ENCODE measurements at regions not wholly inside any gene's neighbourhood (a gene's known extent, or its start where the extent isn't known, plus 50 kb on each side); places are given as distances from the start of the nearest gene placed in this dataset.

DNA sequence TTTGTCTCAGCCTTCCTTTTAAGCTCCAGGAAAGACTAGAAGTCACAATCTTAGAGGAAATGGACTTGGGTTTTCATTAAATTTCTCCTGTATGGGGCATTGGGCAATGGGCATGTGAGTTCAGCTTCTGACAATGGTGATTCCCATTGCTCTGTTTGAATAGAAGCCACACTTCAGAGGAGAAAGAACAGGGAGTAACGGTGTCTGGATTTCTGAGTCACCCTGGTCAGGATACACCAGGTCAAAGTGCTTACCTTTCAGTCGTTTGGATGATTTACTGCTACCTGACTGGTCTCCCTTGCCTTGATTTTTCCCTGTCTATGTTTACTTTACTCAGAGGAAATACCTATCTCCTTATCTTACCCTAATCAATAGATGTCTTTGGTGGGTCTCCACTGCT is 111.7 kb upstream of the VEPH1 start:
- Histone ChIP-seq H3K9me3 (no peaks in the 10 kb centered on the region), H3K4me3 (no peak overlapping the region), H3K36me3 (no peaks in the 10 kb centered on the region), H3K27ac (no peak overlapping the region), H3K4me1 (peaks cover 0 to 9% (median 4%) of the 10 kb centered on the region in 3 donors), H3K27me3 (no peaks in the 10 kb centered on the region)
- TF ChIP-seq, protein P1, sequence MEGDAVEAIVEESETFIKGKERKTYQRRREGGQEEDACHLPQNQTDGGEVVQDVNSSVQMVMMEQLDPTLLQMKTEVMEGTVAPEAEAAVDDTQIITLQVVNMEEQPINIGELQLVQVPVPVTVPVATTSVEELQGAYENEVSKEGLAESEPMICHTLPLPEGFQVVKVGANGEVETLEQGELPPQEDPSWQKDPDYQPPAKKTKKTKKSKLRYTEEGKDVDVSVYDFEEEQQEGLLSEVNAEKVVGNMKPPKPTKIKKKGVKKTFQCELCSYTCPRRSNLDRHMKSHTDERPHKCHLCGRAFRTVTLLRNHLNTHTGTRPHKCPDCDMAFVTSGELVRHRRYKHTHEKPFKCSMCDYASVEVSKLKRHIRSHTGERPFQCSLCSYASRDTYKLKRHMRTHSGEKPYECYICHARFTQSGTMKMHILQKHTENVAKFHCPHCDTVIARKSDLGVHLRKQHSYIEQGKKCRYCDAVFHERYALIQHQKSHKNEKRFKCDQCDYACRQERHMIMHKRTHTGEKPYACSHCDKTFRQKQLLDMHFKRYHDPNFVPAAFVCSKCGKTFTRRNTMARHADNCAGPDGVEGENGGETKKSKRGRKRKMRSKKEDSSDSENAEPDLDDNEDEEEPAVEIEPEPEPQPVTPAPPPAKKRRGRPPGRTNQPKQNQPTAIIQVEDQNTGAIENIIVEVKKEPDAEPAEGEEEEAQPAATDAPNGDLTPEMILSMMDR (IDR thresholded peaks at IDR 0.05), result no peak
- TF ChIP-seq POLR2A (IDR thresholded peaks at IDR 0.05), result no peak
- no peak for DNase-seq
- WGBS, 2 donors, result 44 to 46% methylated on average over 2 of the region's 2 CpGs
- intact Hi-C loops (cut with DNase I), result no loop called here

DNA sequence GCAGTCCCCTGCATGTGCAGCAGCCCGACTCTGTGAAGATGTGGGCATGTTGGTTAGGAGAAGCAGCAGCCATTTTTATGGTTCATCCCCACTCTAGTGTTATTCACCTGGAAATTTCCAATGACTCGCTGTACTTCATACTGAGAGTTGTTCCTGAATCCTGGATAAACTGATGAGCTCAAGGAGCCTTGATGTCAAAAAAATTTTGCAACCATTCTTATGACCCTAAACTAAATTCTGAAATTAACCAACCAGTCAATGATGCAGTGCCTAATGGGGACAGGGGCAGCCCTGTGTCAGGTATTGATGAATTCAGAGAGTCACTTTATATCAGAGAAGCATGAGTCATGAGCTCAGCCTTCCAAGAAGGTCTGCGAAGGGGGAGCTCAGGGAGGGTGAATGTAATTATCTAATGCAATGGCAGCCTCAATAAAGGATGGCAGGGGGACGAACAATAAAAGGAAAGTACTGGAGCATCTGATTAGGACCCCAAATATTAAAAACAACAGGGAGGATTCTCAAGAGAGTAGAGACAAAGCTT is 108.4 kb upstream of the VEPH1 start:
- TF ChIP-seq POLR2A (IDR thresholded peaks at IDR 0.05), result no peak
- TF ChIP-seq, protein P1 (IDR thresholded peaks at IDR 0.05), result no peak
- intact Hi-C loops (cut with DNase I), result no loop called here

DNA sequence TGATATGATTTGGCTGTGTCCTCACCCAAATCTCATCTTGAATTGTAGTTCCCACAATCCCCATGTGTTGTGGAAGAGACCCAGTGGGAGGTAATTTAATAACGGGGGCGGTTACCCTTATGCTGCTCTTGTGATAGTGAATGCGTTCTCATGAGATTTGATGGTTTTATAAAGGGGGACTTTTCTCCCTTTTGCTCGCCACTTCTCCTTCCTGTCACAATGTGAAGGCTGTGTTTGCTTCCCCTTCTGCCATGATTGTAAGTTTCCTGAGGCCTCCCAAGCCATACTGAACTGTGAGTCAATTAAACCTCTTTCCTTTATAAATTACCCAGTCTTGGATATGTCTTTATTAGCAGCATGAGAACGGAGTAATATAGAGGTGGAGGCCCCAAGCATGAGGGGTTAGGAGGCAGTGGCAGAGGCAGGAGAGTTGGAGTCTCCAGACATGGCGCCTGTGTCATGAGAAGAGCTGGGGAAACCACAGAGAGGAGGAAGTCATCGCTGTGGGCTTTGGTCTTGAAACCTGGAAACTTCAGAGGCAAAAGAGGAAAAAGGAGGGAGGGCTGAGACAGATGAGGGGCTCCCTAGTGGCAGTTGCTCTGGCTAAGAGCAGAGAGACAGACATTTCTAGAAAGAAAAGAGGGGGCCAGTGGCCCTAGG is 107.8 kb upstream of the VEPH1 start:
- Histone ChIP-seq H3K27me3 (no peaks in the 10 kb centered on the region), H3K4me1 (no peaks in the 10 kb centered on the region), H3K4me3 (no peak overlapping the region), H3K9me3 (no peaks in the 10 kb centered on the region), H3K36me3 (no peaks in the 10 kb centered on the region), H3K27ac (no peak overlapping the region)
- TF ChIP-seq, protein P1 (IDR thresholded peaks at IDR 0.05), result no peak
- TF ChIP-seq POLR2A (IDR thresholded peaks at IDR 0.05), result no peak
- intact Hi-C loops (cut with DNase I), result no loop called here
- no peak for DNase-seq
- WGBS, 2 donors, result 82 to 87% methylated on average over 6 of the region's 7 CpGs

More for the DNA sequence above, 108.4 kb upstream of the VEPH1 start:
- no peaks in the 10 kb centered on the region for H3K9me3 ChIP-seq
- no peak for DNase-seq
- H3K27ac ChIP-seq, result no peak overlapping the region
- 74 to 78% methylated on average over 4 of the region's 4 CpGs for WGBS, 2 donors
- no peaks in the 10 kb centered on the region for H3K4me1 ChIP-seq
- no peak overlapping the region for H3K4me3 ChIP-seq
- no peaks in the 10 kb centered on the region for H3K36me3 ChIP-seq
- H3K27me3 ChIP-seq, result no peaks in the 10 kb centered on the region

DNA sequence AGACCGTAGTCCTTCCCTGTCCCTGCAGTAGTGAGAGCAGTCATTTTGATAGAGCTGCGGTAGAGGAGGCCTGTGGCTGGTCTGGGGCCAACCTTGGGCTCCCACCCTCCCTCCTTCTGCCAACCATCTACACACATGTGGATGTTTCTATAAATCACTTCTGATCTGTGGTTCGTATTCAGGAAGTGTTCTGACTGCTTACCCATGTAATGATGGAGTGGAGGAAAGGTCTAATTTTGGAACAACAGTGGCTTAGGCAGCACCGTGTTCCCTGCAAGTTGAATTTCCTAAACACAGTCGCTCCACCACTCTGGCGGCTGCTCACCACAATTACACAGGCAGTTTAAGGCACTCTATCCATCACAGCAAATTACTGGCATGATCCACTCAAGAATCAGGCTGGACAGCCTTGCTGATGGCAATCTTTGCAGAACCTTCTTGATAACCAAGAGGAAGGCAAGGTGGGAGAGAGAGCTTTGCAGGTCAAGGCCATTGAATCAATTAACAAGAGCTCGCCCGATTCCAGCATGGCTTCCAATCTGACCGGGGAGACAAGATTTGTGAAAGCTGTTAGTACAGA is 104.7 kb upstream of the VEPH1 start:
- H3K4me3 ChIP-seq, result no peak overlapping the region
- no peaks in the 10 kb centered on the region for H3K4me1 ChIP-seq
- no peak for DNase-seq
- H3K27ac ChIP-seq, result no peak overlapping the region
- H3K27me3 ChIP-seq, result no peaks in the 10 kb centered on the region
- intact Hi-C loops (cut with DNase I), result no loop called here
- TF ChIP-seq, protein P1 (IDR thresholded peaks at IDR 0.05), result no peak
- H3K9me3 ChIP-seq, result no peaks in the 10 kb centered on the region
- H3K36me3 ChIP-seq, result no peaks in the 10 kb centered on the region
- WGBS, 2 donors, result 66 to 83% methylated on average over 5 of the region's 9 CpGs

DNA sequence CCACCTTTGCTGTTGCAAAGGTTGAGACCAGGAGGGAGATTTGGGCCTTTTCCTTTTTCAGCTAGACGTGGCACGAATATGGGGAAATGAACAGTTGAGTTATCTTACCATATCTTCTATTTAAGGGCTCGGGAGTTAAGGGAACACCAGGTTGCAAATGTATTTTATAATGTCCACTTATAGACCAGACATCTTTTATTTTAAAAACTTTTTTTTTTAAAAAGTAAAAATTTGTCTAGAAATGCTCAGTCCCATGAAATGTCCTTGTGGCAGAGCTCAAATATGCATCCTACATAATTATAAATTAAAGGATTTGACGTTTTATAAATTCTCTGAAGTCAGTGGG is 103.6 kb upstream of the VEPH1 start:
- no peak for DNase-seq
- Histone ChIP-seq H3K27me3 (no peaks in the 10 kb centered on the region), H3K4me1 (no peaks in the 10 kb centered on the region), H3K4me3 (no peak overlapping the region), H3K36me3 (no peaks in the 10 kb centered on the region), H3K9me3 (no peaks in the 10 kb centered on the region), H3K27ac (no peak overlapping the region)
- intact Hi-C loops (cut with DNase I), result no loop called here
- TF ChIP-seq, protein P1 (IDR thresholded peaks at IDR 0.05), result no peak
- TF ChIP-seq POLR2A (IDR thresholded peaks at IDR 0.05), result no peak
- 41 to 59% methylated on average over 4 of the region's 4 CpGs for WGBS, 2 donors
